Body of pancreas (tissue), 4 donors: ENCODE measurements at regions not wholly inside any gene's neighbourhood (a gene's known extent, or its start where the extent isn't known, plus 50 kb on each side); places are given as distances from the start of the nearest gene placed in this dataset.
"Not testable (repeated sequence)": the region's sequence is repeated elsewhere in the genome, so short reads cannot be mapped to it uniquely, and the experiment has no call there.

Experiments
- ATAC-seq: fragments of 150-250 bp; one replicate; pipeline ENCODE4 v1.9.1; 2016
- DNase-seq, 4 donors: peaks; one replicate each; pipeline ENCODE4 v3.0.0-alpha.2; 2019
- H3K27ac ChIP-seq, 4 donors: fragments of 200-600 bp; sonication (generic); 1 replicate in 3 of 4; 2 replicates in 1 of 4; pipeline versions ENCODE4 v1.5.1 to v1.6.1; 2016 to 2019; ENCODE audit warnings: mild to moderate bottlenecking in 1 of 4, mixed read lengths in 1 of 4, moderate library complexity in 1 of 4
- H3K27me3 ChIP-seq, 2 donors: fragments of 200-600 bp; sonication (generic); one replicate each; pipeline ENCODE4 v1.6.0; 2016; ENCODE audit warnings: mild to moderate bottlenecking in 1 of 2
- H3K36me3 ChIP-seq, 2 donors: fragments of 200-600 bp; sonication (generic); replicated peaks in 1 of 2; 2 replicates each; pipeline ENCODE4 v1.5.1; 2016; ENCODE audit warnings: low read depth in 2 of 2; ENCODE audit not compliant: insufficient read depth in 1 of 2
- H3K4me1 ChIP-seq: fragments of 200-600 bp; sonication (generic); one replicate; pipeline ENCODE4 v1.6.0; 2016
- H3K4me3 ChIP-seq, 2 donors: fragments of 200-600 bp; sonication (generic); 1 replicate in 1 of 2; 2 replicates in 1 of 2; pipeline ENCODE4 v1.5.1; 2016 to 2019
- H3K9me3 ChIP-seq, 3 donors: fragments of 200-600 bp; sonication (generic); 1 replicate in 2 of 3; 2 replicates in 1 of 3; pipeline ENCODE4 v1.5.1; 2016
- CTCF ChIP-seq, 7 experiments: fragments of 450-650 bp in 4 of 7; fragments of 200-600 bp in 3 of 7; sonication (generic) in 3 of 7; IDR thresholded peaks; one replicate each; pipeline ENCODE4 v1.5.1; 2016 to 2019; ENCODE audit warnings: antibody characterized with exemption in 7 of 7
- POLR2A ChIP-seq, 3 donors: fragments of 450-650 bp; IDR thresholded peaks; one replicate each; pipeline ENCODE4 v1.6.1; 2016; ENCODE audit warnings: antibody characterized with exemption in 3 of 3, mild to moderate bottlenecking in 2 of 3
- WGBS, 2 donors: methylation state at CpG; one replicate each; pipeline ENCODE4 v1.1.5; 2017; 5-methylcytosine and 5-hydroxymethylcytosine counted together
- intact Hi-C: fragments of 100-400 bp; cut with DNase I; formaldehyde crosslinking; loops from one replicate; pipeline ENCODE4 v1.15.1; 2023

DNA sequence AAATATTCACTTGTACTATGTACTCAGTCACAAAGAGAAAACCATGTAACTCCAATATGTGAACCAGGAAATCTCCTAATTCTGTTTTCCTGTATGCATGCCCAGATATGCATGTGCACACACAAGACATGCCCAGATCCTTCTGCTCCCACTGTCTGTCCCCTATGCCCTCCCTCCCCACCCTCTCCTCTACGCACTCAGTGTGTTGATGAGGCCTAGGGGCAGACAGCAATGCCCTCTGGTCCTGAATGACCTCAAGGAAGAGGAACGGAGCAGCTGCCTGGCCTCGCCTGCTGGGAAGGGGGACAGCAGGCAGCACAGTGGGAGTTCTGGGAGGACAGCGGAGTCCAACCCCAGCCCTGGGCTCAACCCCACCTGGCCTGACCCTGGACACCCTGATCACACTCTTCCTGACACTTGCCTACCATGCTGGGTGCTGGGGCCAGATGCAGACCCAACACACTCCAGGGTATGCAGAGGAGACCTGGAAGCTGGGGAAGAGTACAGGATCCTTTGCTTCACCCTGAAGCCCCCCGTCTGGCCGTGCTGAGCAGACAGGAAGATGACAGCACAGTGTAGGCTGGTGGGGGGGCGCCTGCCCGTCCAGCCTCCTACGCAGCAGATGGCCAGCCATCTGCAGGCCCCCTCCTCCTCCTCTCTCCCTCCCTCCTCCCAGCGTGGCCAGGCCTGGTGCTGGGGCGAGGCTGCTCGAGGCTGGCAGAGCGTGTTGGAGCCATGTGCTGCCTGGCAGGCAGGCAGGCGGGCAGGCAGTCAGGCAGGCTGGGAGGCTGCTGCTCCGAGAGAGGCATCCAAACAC lies 106.6 kb upstream of the NCOR2 start:
- no peak overlapping the region for H3K4me3 ChIP-seq

DNA sequence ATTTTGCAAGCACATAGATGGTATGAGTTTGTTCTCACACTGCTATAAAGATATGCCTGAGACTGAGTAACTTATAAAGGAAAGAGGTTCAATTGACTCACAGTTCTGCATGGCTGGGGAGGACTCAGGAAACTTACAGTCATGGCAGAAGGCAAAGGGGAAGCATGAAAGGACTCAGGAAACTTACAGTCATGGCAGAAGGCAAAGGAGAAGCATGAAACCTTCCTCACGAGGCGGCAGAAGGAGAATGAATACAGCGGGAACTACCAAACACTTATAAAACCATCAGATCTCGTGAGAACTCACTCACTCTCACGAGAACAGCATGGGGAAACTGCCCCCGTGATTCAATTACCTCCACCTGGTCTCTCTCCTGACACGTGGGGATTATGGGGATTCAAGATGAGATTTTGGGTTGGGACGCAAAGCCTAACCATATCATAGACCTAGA lies 101.9 kb upstream of the NCOR2 start:
- TF ChIP-seq POLR2A (IDR thresholded peaks at IDR 0.05): peak in 1 of 3 donors; percentile 49
- H3K27me3 ChIP-seq, ATAC-seq, H3K9me3 ChIP-seq, intact Hi-C loops, H3K4me3 ChIP-seq, H3K27ac ChIP-seq, H3K36me3 ChIP-seq: not testable (repeated sequence)
- peak in 1 of 4 donors; percentile 35 for DNase-seq
- WGBS, 2 donors: 65 to 77% methylated on average over 8 of the region's 8 CpGs
- peaks cover 12% of the 10 kb centered on the region for H3K4me1 ChIP-seq

More for the DNA sequence above, 106.6 kb upstream of the NCOR2 start:
- intact Hi-C loops: no loop called here
- Histone ChIP-seq H3K36me3 (no peaks in the 10 kb centered on the region), H3K27me3 (no peaks in the 10 kb centered on the region), H3K9me3 (no peaks in the 10 kb centered on the region), H3K4me1 (peaks cover 13% of the 10 kb centered on the region), H3K27ac (no peak overlapping the region)
- ATAC-seq (no peak), DNase-seq (no peak)
- no peak for TF ChIP-seq CTCF (IDR thresholded peaks at IDR 0.05)
- no peak for TF ChIP-seq POLR2A (IDR thresholded peaks at IDR 0.05)
- 73 to 86% methylated on average over 4 to 9 of the region's 15 CpGs for WGBS, 2 donors

- Histone ChIP-seq H3K27ac (no peak overlapping the region), H3K27me3 (no peaks in the 10 kb centered on the region), H3K36me3 (no peaks in the 10 kb centered on the region), H3K9me3 (no peaks in the 10 kb centered on the region), H3K4me1 (peaks cover 12% of the 10 kb centered on the region), H3K4me3 (no peak overlapping the region)
- DNase-seq (no peak), ATAC-seq (no peak)
- 43 to 68% methylated on average over 8 of the region's 8 CpGs for WGBS, 2 donors
- no peak for TF ChIP-seq POLR2A (IDR thresholded peaks at IDR 0.05)
- no peak for TF ChIP-seq CTCF (IDR thresholded peaks at IDR 0.05)
- intact Hi-C loops: no loop called here
Measured at GRCh38 chr12:124668602-124669001, 101.2 kb upstream of the NCOR2 start.

DNA sequence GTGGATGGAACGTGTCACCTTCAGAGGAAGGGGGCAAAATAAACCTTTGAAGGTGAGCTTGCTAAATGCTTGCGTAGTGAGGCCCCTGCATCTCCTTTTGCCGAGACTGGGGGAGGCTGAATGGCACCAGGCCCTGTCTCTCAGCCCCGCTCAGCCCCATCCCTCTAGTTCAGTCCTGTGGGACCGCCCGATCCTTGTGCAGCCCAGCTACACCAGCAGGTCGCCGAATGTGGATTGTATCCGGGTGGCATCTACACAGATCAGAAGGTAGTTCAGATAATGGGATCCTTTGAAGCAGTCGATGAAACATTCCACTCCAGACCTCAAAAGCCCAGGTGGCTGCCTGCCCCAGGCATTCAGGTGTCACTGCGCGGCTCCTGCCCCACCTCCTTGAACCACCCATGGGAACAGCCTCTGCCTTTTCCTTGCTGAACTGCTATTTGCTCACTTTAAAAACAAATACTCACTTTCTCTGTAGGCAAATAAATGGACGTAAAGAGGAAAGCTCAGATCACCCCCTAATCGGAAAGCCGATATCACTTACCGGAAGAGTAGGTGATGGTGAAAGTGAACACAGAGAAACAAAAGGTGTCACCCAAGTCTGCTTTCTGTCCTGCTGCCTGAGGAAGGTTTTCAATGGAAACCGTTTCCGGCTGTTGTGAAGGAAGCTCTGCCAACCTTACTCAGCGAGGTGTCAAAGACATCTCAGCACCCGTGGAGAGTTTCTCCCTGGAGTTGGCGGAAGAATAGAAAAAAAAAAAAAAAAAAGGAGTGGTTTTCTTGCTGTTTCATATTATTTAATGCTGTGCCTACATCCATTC lies 100.3 kb upstream of the NCOR2 start:
- H3K4me1 ChIP-seq: peaks cover 12% of the 10 kb centered on the region
- TF ChIP-seq CTCF (IDR thresholded peaks at IDR 0.05) (no peak), POLR2A (IDR thresholded peaks at IDR 0.05) (no peak)
- H3K27me3 ChIP-seq: no peaks in the 10 kb centered on the region
- H3K9me3 ChIP-seq: no peaks in the 10 kb centered on the region
- no peak overlapping the region for H3K27ac ChIP-seq
- no peaks in the 10 kb centered on the region for H3K36me3 ChIP-seq
- peak; percentile 63 for ATAC-seq
- 37 to 54% methylated on average over 17 to 21 of the region's 21 CpGs for WGBS, 2 donors
- intact Hi-C loops: no loop called here
- peak in 2 of 4 donors; percentile 25 to 32 for DNase-seq
- no peak overlapping the region for H3K4me3 ChIP-seq

DNA sequence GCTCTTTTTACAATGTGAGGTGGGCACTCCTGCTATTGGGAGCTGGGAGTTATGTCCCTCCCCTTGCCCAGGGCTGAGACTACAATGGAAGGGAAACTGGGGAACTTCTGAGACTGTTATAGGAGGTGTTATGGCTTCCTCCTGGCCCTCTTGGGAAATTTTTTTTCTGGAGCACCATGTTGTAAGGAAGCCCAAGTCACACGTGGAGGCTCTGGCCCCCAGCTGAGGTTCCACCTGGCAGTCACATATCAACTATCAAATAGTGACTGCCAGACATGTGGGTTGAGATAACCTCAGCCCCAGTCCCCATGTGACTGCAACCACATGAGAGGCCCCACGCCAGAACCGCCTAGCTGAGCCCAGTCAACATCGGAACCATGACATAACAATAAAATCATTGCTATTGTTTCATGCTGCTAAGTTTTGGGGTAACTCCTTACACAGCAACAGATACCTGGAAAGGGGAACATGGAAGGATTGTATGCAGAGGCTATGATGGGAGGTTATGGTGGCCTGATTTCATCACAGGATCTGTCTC lies 99.4 kb upstream of the NCOR2 start:
- intact Hi-C loops: no loop called here
- no peak overlapping the region for H3K27ac ChIP-seq
- 88 to 93% methylated on average over 4 of the region's 4 CpGs for WGBS, 2 donors

More for the DNA sequence above, 99.4 kb upstream of the NCOR2 start:
- Histone ChIP-seq H3K4me3 (no peak overlapping the region), H3K27me3 (no peaks in the 10 kb centered on the region), H3K36me3 (no peaks in the 10 kb centered on the region), H3K9me3 (no peaks in the 10 kb centered on the region), H3K4me1 (peaks cover 12% of the 10 kb centered on the region)
- TF ChIP-seq POLR2A (IDR thresholded peaks at IDR 0.05): no peak
- no peak for TF ChIP-seq CTCF (IDR thresholded peaks at IDR 0.05)
- no peak for ATAC-seq
- no peak for DNase-seq
